Esophagus muscularis mucosa (tissue), 4 donors: ENCODE measurements at regions not wholly inside any gene's neighbourhood (a gene's known extent, or its start where the extent isn't known, plus 50 kb on each side); places are given as distances from the start of the nearest gene placed in this dataset.

Experiments
- CTCF ChIP-seq, 3 experiments: fragments of 200-600 bp in 2 of 3; fragments of 450-650 bp in 1 of 3; sonication (generic) in 2 of 3; IDR thresholded peaks; one replicate each; pipeline ENCODE4 v1.5.1; 2017 to 2019; ENCODE audit warnings: antibody characterized with exemption in 3 of 3, mild to moderate bottlenecking in 2 of 3, moderate library complexity in 1 of 3
- EP300 ChIP-seq: sonication (generic); formaldehyde crosslinking; IDR thresholded peaks from one replicate; pipeline ENCODE4 v1.6.1; 2017; ENCODE audit warnings: antibody characterized with exemption
- POLR2A ChIP-seq: fragments of 450-650 bp; IDR thresholded peaks from one replicate; pipeline ENCODE4 v1.6.1; 2017; ENCODE audit warnings: antibody characterized with exemption, moderate library complexity, mild to moderate bottlenecking, low read depth
- POLR2AphosphoS5 ChIP-seq, 2 donors: sonication (generic); formaldehyde crosslinking; IDR thresholded peaks; one replicate each; pipeline ENCODE4 v1.6.1; 2017; ENCODE audit warnings: antibody characterized with exemption in 2 of 2

DNA sequence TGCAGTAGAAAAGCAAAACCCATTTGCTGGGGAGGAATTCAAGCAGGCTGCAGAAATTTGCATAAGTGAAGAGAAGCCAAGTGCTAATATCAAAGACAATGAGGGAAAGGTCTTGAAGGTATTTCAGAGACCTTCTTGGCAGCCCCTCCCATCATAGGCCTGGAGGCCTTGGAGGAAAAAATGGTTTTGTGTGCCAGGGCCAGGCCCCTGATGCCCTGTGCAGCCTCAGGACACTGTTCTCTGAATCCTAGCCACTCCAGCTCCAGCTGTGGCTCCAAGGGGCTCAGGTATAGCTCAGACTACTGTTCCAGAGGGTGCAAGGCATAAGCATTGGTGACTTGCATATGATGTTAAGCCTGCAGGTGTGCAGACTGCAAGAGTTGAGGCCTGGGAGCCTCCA, 463.2 kb upstream of the ATXN8OS start:
- TF ChIP-seq POLR2A (no peak), POLR2AphosphoS5 (IDR thresholded peaks at IDR 0.05) (no peak), CTCF (IDR thresholded peaks at IDR 0.05) (no peak), EP300 (no peak)
